ENCODE measurements at regions not wholly inside any gene's neighbourhood (a gene's known extent, or its start where the extent isn't known, plus 50 kb on each side); places are given as distances from the start of the nearest gene placed in this dataset.

DNA sequence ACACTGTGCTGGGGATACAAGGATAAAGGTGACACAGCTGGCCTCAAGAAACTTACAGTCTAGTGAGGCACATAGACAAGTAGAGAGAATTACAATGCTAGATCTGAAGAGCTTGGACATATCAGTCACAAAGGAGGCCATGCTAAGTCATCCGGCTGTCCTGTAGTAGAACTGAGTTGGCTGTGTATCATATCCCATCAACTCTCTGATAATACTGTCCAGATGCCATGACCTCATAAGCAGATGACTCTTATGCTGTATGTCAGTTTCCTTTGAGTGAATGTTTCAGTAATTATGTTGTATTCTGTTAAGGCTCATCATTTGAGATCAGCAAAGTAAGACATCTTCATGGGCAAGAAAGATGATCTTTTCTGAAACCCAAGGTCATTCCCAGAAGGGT lies 442.9 kb downstream of the MID1IP1 start:
- Histone ChIP-seq H3K36me3 (ENCODE audit: control insufficient read depth, insufficient read depth, low read length) (no peaks in the 10 kb centered on the region), H3K27ac (ENCODE audit: low read depth, low read length) (no peak overlapping the region), H3K4me1 (ENCODE audit: control insufficient read depth, insufficient read depth, low read length) (0 out of 2 replicates have a peak, but pooled peaks cover 6% of the 10 kb centered on the region), H3K4me3 (ENCODE audit: low read depth, low read length) (no peak overlapping the region), H3K9me3 (ENCODE audit: control insufficient read depth, insufficient read depth, low read length) (peaks cover 18% of the 10 kb centered on the region; the same call in 1 of the 2 replicates), H3K9ac (ENCODE audit: low read depth, low read length) (no peak overlapping the region), H3K27me3 (ENCODE audit: control insufficient read depth, insufficient read depth, low read length) (no peaks in the 10 kb centered on the region)

GRCh38 chrX:39245024-39245423 lies 443.8 kb downstream of the MID1IP1 start:
- Histone ChIP-seq H3K9ac (ENCODE audit: low read depth, low read length) (no peak overlapping the region), H3K27ac (ENCODE audit: low read depth, low read length) (no peak overlapping the region), H3K9me3 (ENCODE audit: control insufficient read depth, insufficient read depth, low read length) (peaks cover 18% of the 10 kb centered on the region; the same call in 1 of the 2 replicates), H3K4me3 (ENCODE audit: low read depth, low read length) (no peak overlapping the region), H3K27me3 (ENCODE audit: control insufficient read depth, insufficient read depth, low read length) (no peaks in the 10 kb centered on the region), H3K4me1 (ENCODE audit: control insufficient read depth, insufficient read depth, low read length) (0 out of 2 replicates have a peak, but pooled peaks cover 6% of the 10 kb centered on the region), H3K36me3 (ENCODE audit: control insufficient read depth, insufficient read depth, low read length) (no peaks in the 10 kb centered on the region)

- no peak overlapping the region for H3K9ac ChIP-seq (ENCODE audit: low read depth, low read length)
- H3K36me3 ChIP-seq (ENCODE audit: control insufficient read depth, insufficient read depth, low read length): no peaks in the 10 kb centered on the region
- H3K9me3 ChIP-seq (ENCODE audit: control insufficient read depth, insufficient read depth, low read length): peaks cover 18% of the 10 kb centered on the region; the same call in 1 of the 2 replicates
- no peaks in the 10 kb centered on the region for H3K27me3 ChIP-seq (ENCODE audit: control insufficient read depth, insufficient read depth, low read length)
- H3K4me1 ChIP-seq (ENCODE audit: control insufficient read depth, insufficient read depth, low read length): 0 out of 2 replicates have a peak, but pooled peaks cover 6% of the 10 kb centered on the region
- H3K27ac ChIP-seq (ENCODE audit: low read depth, low read length): no peak overlapping the region
- H3K4me3 ChIP-seq (ENCODE audit: low read depth, low read length): no peak overlapping the region
These were observed 446.3 kb downstream of the MID1IP1 start for GRCh38 chrX:39247536-39247935.

DNA sequence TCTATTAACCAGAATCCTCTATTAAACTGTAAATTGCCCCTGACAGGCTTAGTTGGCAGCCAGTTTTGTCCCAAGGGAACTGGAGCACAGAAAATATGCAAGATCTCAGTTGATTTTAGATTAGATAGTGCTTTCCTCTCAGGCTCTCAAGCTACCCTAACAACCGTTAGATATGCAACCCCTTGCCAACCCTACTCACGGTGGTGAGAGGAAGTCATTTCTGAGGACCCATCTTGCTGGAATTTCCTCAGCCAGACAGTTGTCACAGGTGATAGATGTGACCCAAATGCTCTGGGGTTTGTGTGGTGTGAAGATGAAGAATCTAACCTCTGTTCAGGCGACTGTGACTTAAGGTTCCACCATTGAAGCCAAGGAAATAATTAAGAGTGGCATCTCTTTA lies 447.1 kb downstream of the MID1IP1 start:
- no peak overlapping the region for H3K27ac ChIP-seq (ENCODE audit: low read depth, low read length)
- H3K9me3 ChIP-seq (ENCODE audit: control insufficient read depth, insufficient read depth, low read length): peaks cover 21% of the 10 kb centered on the region; the same call in 1 of the 2 replicates
- no peak overlapping the region for H3K4me3 ChIP-seq (ENCODE audit: low read depth, low read length)
- 0 out of 2 replicates have a peak, but pooled peaks cover 6% of the 10 kb centered on the region for H3K4me1 ChIP-seq (ENCODE audit: control insufficient read depth, insufficient read depth, low read length)
- H3K9ac ChIP-seq (ENCODE audit: low read depth, low read length): no peak overlapping the region
- no peaks in the 10 kb centered on the region for H3K36me3 ChIP-seq (ENCODE audit: control insufficient read depth, insufficient read depth, low read length)
- H3K27me3 ChIP-seq (ENCODE audit: control insufficient read depth, insufficient read depth, low read length): no peaks in the 10 kb centered on the region

DNA sequence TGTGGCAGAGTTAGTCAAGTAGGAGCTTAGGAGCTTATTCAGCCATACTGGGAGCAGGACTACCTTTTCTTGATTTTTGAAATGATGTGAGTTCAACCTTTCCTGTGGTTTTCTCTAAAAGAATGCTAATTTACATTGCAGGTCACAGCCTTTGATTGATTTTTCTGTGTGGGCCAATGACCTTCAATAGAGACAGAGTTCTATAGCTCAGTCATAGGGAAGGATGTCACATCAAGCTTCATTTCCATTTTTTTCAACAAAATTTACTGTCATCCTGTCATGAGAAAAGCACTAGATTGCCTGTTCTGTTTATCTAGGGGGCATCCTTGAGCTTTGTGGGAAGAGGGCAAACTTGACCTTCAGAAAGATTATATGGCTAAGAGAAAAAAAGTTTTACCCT lies 448.7 kb downstream of the MID1IP1 start:
- Histone ChIP-seq H3K4me3 (ENCODE audit: low read depth, low read length) (no peak overlapping the region), H3K27me3 (ENCODE audit: control insufficient read depth, insufficient read depth, low read length) (no peaks in the 10 kb centered on the region), H3K36me3 (ENCODE audit: control insufficient read depth, insufficient read depth, low read length) (no peaks in the 10 kb centered on the region), H3K9ac (ENCODE audit: low read depth, low read length) (no peak overlapping the region), H3K4me1 (ENCODE audit: control insufficient read depth, insufficient read depth, low read length) (0 out of 2 replicates have a peak, but pooled peaks cover 6% of the 10 kb centered on the region), H3K9me3 (ENCODE audit: control insufficient read depth, insufficient read depth, low read length) (peaks cover 19% of the 10 kb centered on the region; the same call in 1 of the 2 replicates), H3K27ac (ENCODE audit: low read depth, low read length) (no peak overlapping the region)

- H3K4me3 ChIP-seq (ENCODE audit: low read depth, low read length): no peak overlapping the region
- H3K27me3 ChIP-seq (ENCODE audit: control insufficient read depth, insufficient read depth, low read length): no peaks in the 10 kb centered on the region
- no peak overlapping the region for H3K27ac ChIP-seq (ENCODE audit: low read depth, low read length)
- H3K36me3 ChIP-seq (ENCODE audit: control insufficient read depth, insufficient read depth, low read length): no peaks in the 10 kb centered on the region
- no peak overlapping the region for H3K9ac ChIP-seq (ENCODE audit: low read depth, low read length)
- 0 out of 2 replicates have a peak, but pooled peaks cover 6% of the 10 kb centered on the region for H3K4me1 ChIP-seq (ENCODE audit: control insufficient read depth, insufficient read depth, low read length)
- H3K9me3 ChIP-seq (ENCODE audit: control insufficient read depth, insufficient read depth, low read length): peaks cover 22% of the 10 kb centered on the region; the same call in 1 of the 2 replicates
These were observed 450.7 kb downstream of the MID1IP1 start for GRCh38 chrX:39251995-39252394.

DNA sequence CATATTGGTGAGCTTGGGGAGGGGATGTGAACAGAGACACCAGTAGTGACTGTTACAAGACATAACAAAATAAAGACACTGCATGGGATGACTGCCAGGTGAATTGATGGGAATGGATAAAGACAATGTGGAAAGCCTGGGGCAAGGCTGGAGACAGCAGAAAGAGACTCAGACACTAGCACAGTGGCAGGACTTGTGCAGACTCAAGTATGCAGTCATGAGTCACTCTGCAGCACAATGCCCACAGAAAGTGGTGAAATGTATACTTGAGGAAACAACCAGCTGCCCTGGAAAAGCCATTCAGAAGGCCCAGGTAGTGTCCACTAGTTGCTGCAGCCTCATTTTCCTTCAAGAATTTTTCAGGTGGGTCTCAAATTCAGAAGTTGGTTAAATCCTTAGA lies 452.3 kb downstream of the MID1IP1 start:
- Histone ChIP-seq H3K36me3 (ENCODE audit: control insufficient read depth, insufficient read depth, low read length) (no peaks in the 10 kb centered on the region), H3K4me1 (ENCODE audit: control insufficient read depth, insufficient read depth, low read length) (no peaks in the 10 kb centered on the region), H3K4me3 (ENCODE audit: low read depth, low read length) (no peak overlapping the region), H3K27ac (ENCODE audit: low read depth, low read length) (no peak overlapping the region), H3K9ac (ENCODE audit: low read depth, low read length) (no peak overlapping the region), H3K27me3 (ENCODE audit: control insufficient read depth, insufficient read depth, low read length) (no peaks in the 10 kb centered on the region), H3K9me3 (ENCODE audit: control insufficient read depth, insufficient read depth, low read length) (peaks cover 14% of the 10 kb centered on the region; the same call in 1 of the 2 replicates)

DNA sequence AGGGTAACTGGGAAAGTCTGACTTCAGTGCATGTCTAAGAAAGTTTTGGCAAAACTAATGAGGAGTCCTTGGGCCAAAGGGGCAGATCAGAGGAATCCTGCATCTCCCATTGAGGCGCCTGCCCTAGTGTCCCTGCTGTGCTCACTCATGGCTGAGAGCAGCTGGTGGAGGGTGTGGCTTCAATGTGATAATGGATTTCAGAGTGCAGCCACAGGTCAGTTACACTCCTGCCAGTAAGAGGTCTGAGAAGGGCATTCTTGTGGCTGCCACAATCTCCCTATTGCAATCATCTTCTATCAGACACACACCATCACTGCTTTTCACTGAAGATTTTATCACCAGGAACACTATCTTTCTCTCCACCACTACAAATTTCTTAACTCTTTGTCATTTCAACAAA lies 457.1 kb downstream of the MID1IP1 start:
- Histone ChIP-seq H3K4me3 (ENCODE audit: low read depth, low read length) (no peak overlapping the region), H3K9me3 (ENCODE audit: control insufficient read depth, insufficient read depth, low read length) (peaks cover 11% of the 10 kb centered on the region; the same call in 1 of the 2 replicates), H3K27me3 (ENCODE audit: control insufficient read depth, insufficient read depth, low read length) (no peaks in the 10 kb centered on the region), H3K27ac (ENCODE audit: low read depth, low read length) (no peak overlapping the region), H3K4me1 (ENCODE audit: control insufficient read depth, insufficient read depth, low read length) (no peaks in the 10 kb centered on the region), H3K36me3 (ENCODE audit: control insufficient read depth, insufficient read depth, low read length) (no peaks in the 10 kb centered on the region), H3K9ac (ENCODE audit: low read depth, low read length) (no peak overlapping the region)

DNA sequence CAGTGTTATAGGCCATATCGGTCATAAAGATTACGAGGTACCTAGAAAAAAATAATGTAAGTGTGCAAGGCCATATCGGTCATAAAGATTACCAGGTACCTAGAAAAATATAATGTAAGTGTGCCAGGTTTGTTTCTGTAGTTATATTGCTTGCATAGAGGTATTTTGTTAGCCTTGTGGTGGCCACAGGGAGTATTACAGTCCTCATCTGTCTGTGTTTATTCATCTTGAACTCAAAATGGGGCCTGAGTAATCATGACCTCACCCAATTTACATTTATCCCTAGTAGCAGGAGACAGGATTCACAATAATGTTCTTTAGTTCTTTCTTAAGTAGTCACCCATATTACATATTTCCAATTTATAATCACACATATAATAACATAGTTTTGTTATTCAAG lies 459.7 kb downstream of the MID1IP1 start:
- Histone ChIP-seq H3K36me3 (ENCODE audit: control insufficient read depth, insufficient read depth, low read length) (no peaks in the 10 kb centered on the region), H3K9me3 (ENCODE audit: control insufficient read depth, insufficient read depth, low read length) (peaks cover 5% of the 10 kb centered on the region; the same call in 1 of the 2 replicates), H3K27ac (ENCODE audit: low read depth, low read length) (no peak overlapping the region), H3K9ac (ENCODE audit: low read depth, low read length) (no peak overlapping the region), H3K4me1 (ENCODE audit: control insufficient read depth, insufficient read depth, low read length) (no peaks in the 10 kb centered on the region), H3K4me3 (ENCODE audit: low read depth, low read length) (no peak overlapping the region), H3K27me3 (ENCODE audit: control insufficient read depth, insufficient read depth, low read length) (no peaks in the 10 kb centered on the region)

- Histone ChIP-seq H3K27me3 (ENCODE audit: control insufficient read depth, insufficient read depth, low read length) (no peaks in the 10 kb centered on the region), H3K36me3 (ENCODE audit: control insufficient read depth, insufficient read depth, low read length) (no peaks in the 10 kb centered on the region), H3K4me3 (ENCODE audit: low read depth, low read length) (no peak overlapping the region), H3K9ac (ENCODE audit: low read depth, low read length) (no peak overlapping the region), H3K4me1 (ENCODE audit: control insufficient read depth, insufficient read depth, low read length) (no peaks in the 10 kb centered on the region), H3K27ac (ENCODE audit: low read depth, low read length) (no peak overlapping the region), H3K9me3 (ENCODE audit: control insufficient read depth, insufficient read depth, low read length) (0 out of 2 replicates have a peak, but pooled peaks cover 3% of the 10 kb centered on the region)
These were observed 460.3 kb downstream of the MID1IP1 start for GRCh38 chrX:39261446-39262147.

GRCh38 chrX:39262641-39263040 lies 461.4 kb downstream of the MID1IP1 start:
- no peak overlapping the region for H3K9ac ChIP-seq (ENCODE audit: low read depth, low read length)
- H3K27ac ChIP-seq (ENCODE audit: low read depth, low read length): no peak overlapping the region
- H3K27me3 ChIP-seq (ENCODE audit: control insufficient read depth, insufficient read depth, low read length): no peaks in the 10 kb centered on the region
- H3K9me3 ChIP-seq (ENCODE audit: control insufficient read depth, insufficient read depth, low read length): 0 out of 2 replicates have a peak, but pooled peaks cover 3% of the 10 kb centered on the region
- H3K36me3 ChIP-seq (ENCODE audit: control insufficient read depth, insufficient read depth, low read length): no peaks in the 10 kb centered on the region
- no peak overlapping the region for H3K4me3 ChIP-seq (ENCODE audit: low read depth, low read length)
- H3K4me1 ChIP-seq (ENCODE audit: control insufficient read depth, insufficient read depth, low read length): no peaks in the 10 kb centered on the region
